Ishikawa (cell line): ENCODE measurements at regions not wholly inside any gene's neighbourhood (a gene's known extent, or its start where the extent isn't known, plus 50 kb on each side); places are given as distances from the start of the nearest gene placed in this dataset.

ENCODE experiments used
- CEBPB ChIP-seq: IDR thresholded peaks from 2 replicates; pipeline ENCODE4 v1.6.1; 2012
- CREB1 ChIP-seq: IDR thresholded peaks from 2 replicates; pipeline ENCODE4 v1.6.1; 2012; ENCODE audit warnings: low read depth
- EGR1 ChIP-seq: IDR thresholded peaks from 2 replicates; pipeline ENCODE4 v1.6.1; 2012
- EP300 ChIP-seq: IDR thresholded peaks from 2 replicates; pipeline ENCODE4 v1.6.1; 2012; ENCODE audit warnings: borderline replicate concordance
- FOXM1 ChIP-seq: IDR thresholded peaks from 2 replicates; pipeline ENCODE4 v1.6.1; 2012; ENCODE audit warnings: low read depth, borderline replicate concordance
- MAX ChIP-seq: IDR thresholded peaks from 2 replicates; pipeline ENCODE4 v1.6.1; 2012
- NFIC ChIP-seq: IDR thresholded peaks from 2 replicates; pipeline ENCODE4 v1.6.1; 2012
- RAD21 ChIP-seq: IDR thresholded peaks from 2 replicates; pipeline ENCODE4 v1.6.1; 2012; ENCODE audit warnings: low read depth
- TAF1 ChIP-seq: IDR thresholded peaks from 2 replicates; pipeline ENCODE4 v1.6.1; 2012; ENCODE audit warnings: low read depth, mild to moderate bottlenecking
- TCF12 ChIP-seq: IDR thresholded peaks from 2 replicates; pipeline ENCODE4 v1.6.1; 2012; ENCODE audit warnings: low read depth
- TEAD4 ChIP-seq: IDR thresholded peaks from 2 replicates; pipeline ENCODE4 v1.6.1; 2012
- USF1 ChIP-seq: IDR thresholded peaks from 2 replicates; pipeline ENCODE4 v1.6.1; 2012
- YY1 ChIP-seq: IDR thresholded peaks from 2 replicates; pipeline ENCODE4 v1.6.1; 2012; ENCODE audit warnings: low read depth
- ZBTB7A ChIP-seq: IDR thresholded peaks from 2 replicates; pipeline ENCODE4 v1.6.1; 2012; ENCODE audit warnings: low read depth
- TF ChIP-seq, protein P1 (sequence below): IDR thresholded peaks from 2 replicates; pipeline ENCODE4 v1.6.1; 2012; ENCODE audit warnings: low read depth, mild to moderate bottlenecking

GRCh38 chr3:6022621-6023020 lies 835.1 kb downstream of the EDEM1 start:
- TF ChIP-seq, protein P1, sequence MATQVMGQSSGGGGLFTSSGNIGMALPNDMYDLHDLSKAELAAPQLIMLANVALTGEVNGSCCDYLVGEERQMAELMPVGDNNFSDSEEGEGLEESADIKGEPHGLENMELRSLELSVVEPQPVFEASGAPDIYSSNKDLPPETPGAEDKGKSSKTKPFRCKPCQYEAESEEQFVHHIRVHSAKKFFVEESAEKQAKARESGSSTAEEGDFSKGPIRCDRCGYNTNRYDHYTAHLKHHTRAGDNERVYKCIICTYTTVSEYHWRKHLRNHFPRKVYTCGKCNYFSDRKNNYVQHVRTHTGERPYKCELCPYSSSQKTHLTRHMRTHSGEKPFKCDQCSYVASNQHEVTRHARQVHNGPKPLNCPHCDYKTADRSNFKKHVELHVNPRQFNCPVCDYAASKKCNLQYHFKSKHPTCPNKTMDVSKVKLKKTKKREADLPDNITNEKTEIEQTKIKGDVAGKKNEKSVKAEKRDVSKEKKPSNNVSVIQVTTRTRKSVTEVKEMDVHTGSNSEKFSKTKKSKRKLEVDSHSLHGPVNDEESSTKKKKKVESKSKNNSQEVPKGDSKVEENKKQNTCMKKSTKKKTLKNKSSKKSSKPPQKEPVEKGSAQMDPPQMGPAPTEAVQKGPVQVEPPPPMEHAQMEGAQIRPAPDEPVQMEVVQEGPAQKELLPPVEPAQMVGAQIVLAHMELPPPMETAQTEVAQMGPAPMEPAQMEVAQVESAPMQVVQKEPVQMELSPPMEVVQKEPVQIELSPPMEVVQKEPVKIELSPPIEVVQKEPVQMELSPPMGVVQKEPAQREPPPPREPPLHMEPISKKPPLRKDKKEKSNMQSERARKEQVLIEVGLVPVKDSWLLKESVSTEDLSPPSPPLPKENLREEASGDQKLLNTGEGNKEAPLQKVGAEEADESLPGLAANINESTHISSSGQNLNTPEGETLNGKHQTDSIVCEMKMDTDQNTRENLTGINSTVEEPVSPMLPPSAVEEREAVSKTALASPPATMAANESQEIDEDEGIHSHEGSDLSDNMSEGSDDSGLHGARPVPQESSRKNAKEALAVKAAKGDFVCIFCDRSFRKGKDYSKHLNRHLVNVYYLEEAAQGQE: no peak
- TF ChIP-seq TAF1 (no peak), CEBPB (no peak), USF1 (no peak), TEAD4 (no peak)

DNA sequence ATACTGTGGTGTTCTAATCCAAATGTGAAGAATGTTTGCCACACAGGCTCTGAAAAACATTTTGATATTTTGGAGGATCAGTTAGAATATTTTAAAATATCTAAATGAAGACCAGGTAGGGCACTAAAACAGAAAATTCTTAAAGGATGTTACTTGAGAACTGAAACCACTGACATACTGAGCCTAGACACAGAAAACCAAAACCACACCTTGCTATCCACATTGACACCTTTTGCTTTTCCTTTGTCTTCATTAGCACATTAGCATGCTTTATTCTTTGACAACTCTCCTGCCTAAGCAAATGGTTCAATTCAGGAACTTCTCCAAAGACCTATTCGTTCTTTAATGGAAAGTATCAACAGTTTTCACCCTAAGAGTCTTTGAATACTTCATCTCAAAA lies 835.9 kb upstream of the GRM7 start:
- TF ChIP-seq TAF1: no peak
- no peak for TF ChIP-seq FOXM1
- no peak for TF ChIP-seq USF1
- no peak for TF ChIP-seq YY1
- TF ChIP-seq TEAD4: no peak
- no peak for TF ChIP-seq EP300
- TF ChIP-seq RAD21: no peak
- no peak for TF ChIP-seq CREB1
- TF ChIP-seq CEBPB: no peak

- TF ChIP-seq EP300: no peak
- TF ChIP-seq CEBPB: no peak
These were observed 825.3 kb upstream of the GRM7 start for GRCh38 chr3:6035626-6036025.

- no peak for TF ChIP-seq YY1
- TF ChIP-seq TCF12: no peak
- TF ChIP-seq TEAD4: no peak
- TF ChIP-seq, protein P1: no peak
- no peak for TF ChIP-seq EP300
- no peak for TF ChIP-seq NFIC
- no peak for TF ChIP-seq TAF1
- TF ChIP-seq MAX: no peak
- TF ChIP-seq RAD21: no peak
These were observed 820.9 kb upstream of the GRM7 start for GRCh38 chr3:6039971-6040370.

DNA sequence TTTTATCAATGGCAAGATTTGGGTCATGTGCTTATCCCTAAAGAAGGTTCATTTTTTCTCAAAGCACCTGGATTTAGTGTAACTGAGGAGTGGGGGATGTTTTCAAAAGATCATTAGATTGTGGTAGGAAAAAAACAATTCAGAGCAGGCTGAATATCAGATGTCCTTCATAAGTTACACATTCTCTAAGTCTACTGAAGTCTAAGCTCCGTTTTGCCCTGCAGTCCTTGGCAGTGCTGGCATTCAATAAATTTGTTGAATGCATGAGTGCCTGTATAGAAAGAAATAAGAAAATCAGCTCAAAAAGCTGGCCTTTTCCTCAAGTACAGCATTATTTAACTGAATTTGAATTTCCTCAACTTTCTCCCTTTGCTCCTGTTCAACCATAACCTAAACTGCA lies 819.0 kb upstream of the GRM7 start:
- no peak for TF ChIP-seq ZBTB7A

DNA sequence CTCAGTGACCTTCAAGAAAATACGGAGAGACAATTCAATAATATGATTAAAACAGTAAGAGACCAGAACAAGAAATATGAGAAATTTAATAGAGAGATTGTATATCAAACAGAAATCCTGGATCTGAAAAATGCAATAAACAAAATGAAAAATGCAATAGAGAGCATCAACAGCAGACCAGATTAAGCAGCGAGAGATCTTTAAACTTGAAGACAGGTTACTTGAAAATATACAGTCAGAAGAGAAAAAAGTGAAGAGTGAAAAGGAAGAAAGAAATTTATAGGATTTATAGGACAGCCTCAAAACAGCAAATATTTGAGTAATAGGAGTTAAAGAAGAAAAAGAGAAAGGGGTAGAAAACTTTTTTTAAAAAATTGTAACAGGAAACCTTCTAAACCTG lies 813.9 kb upstream of the GRM7 start:
- no peak for TF ChIP-seq EP300
- TF ChIP-seq CREB1: no peak
- no peak for TF ChIP-seq RAD21
- TF ChIP-seq CEBPB: no peak
- no peak for TF ChIP-seq ZBTB7A

DNA sequence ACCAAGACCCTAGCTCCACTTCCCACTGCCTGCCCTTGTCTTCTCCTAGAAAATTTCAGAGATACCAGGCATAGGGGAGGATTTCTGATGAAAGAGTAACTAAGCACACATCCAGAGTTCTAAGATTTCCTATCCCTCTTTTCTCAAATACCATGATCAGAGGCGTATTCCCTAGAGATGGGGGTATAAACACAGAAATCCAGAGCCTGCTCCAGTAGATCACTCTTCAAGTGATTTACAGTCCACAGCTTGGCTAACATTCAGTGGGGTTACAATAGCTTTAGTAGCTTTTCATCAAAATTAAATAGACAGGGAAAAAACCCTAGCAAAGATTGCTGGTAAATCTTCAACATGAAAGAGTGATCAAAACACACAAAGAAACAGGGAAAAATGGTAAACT lies 800.7 kb upstream of the GRM7 start:
- TF ChIP-seq ZBTB7A: no peak
- no peak for TF ChIP-seq USF1
- no peak for TF ChIP-seq FOXM1
- TF ChIP-seq YY1: no peak
- no peak for TF ChIP-seq TCF12
- no peak for TF ChIP-seq EGR1
- no peak for TF ChIP-seq CEBPB
- no peak for TF ChIP-seq TAF1
- no peak for TF ChIP-seq TEAD4
- TF ChIP-seq, protein P1: no peak
- TF ChIP-seq CREB1: no peak
- TF ChIP-seq EP300: no peak
- no peak for TF ChIP-seq MAX
- TF ChIP-seq RAD21: no peak
- no peak for TF ChIP-seq NFIC
